Natural killer cell (primary cell): ENCODE measurements at regions not wholly inside any gene's neighbourhood (a gene's known extent, or its start where the extent isn't known, plus 50 kb on each side); places are given as distances from the start of the nearest gene placed in this dataset.

ENCODE experiments used
- ATAC-seq, 3 donors: fragments of 150-1000 bp in 2 of 3; fragments of 200-7000 bp in 1 of 3; cut with Tn5 transposase; 1 replicate in 1 of 3; 2 replicates in 2 of 3; pipeline ENCODE4 v1.10.0; 2021; ENCODE audit warnings: mild to moderate bottlenecking in 2 of 3, moderate library complexity in 2 of 3
- DNase-seq, 2 donors: peaks; one replicate each; pipeline versions ENCODE4 v3.0.0 to v3.0.0-alpha.2; 2013 to 2021; ENCODE audit warnings: mixed read lengths in 1 of 2
- H3K27ac ChIP-seq: one replicate; pipeline ENCODE4 v1.5.1; 2013; ENCODE audit warnings: mild to moderate bottlenecking, low read length
- H3K27me3 ChIP-seq: one replicate; pipeline ENCODE4 v1.6.1; 2013; ENCODE audit warnings: low read length; ENCODE audit not compliant: control insufficient read depth, insufficient read depth
- H3K36me3 ChIP-seq: one replicate; pipeline ENCODE4 v1.6.1; 2013; ENCODE audit warnings: low read length; ENCODE audit not compliant: control insufficient read depth, insufficient read depth
- H3K4me1 ChIP-seq: one replicate; pipeline ENCODE4 v1.6.1; 2013; ENCODE audit warnings: low read length; ENCODE audit not compliant: control insufficient read depth, insufficient read depth
- H3K4me3 ChIP-seq: one replicate; pipeline ENCODE4 v1.5.1; 2013; ENCODE audit warnings: low read length
- H3K9me3 ChIP-seq: one replicate; pipeline ENCODE4 v1.6.1; 2013; ENCODE audit warnings: low read length; ENCODE audit not compliant: control insufficient read depth, insufficient read depth
- H3K27ac Mint-ChIP-seq, 2 donors: one replicate each; pipeline ENCODE4 v1.8.0; 2022; ENCODE audit warnings: mild to moderate bottlenecking in 2 of 2, mixed read lengths in 2 of 2, moderate library complexity in 1 of 2
- H3K27me3 Mint-ChIP-seq, 2 donors: one replicate each; pipeline ENCODE4 v1.8.0; 2022; ENCODE audit warnings: low read depth in 2 of 2, mixed read lengths in 2 of 2
- H3K36me3 Mint-ChIP-seq: one replicate; pipeline ENCODE4 v1.8.0; 2022; ENCODE audit warnings: mixed read lengths
- H3K4me1 Mint-ChIP-seq, 2 donors: one replicate each; pipeline ENCODE4 v1.8.0; 2022; ENCODE audit warnings: mixed read lengths in 2 of 2
- H3K4me3 Mint-ChIP-seq: one replicate; pipeline ENCODE4 v1.8.0; 2022; ENCODE audit warnings: mild to moderate bottlenecking, moderate library complexity, mixed read lengths
- H3K9me3 Mint-ChIP-seq, 2 donors: one replicate each; pipeline ENCODE4 v1.8.0; 2022; ENCODE audit warnings: mixed read lengths in 2 of 2
- CTCF ChIP-seq: fragments of 200-600 bp; IDR thresholded peaks from one replicate; pipeline ENCODE4 v1.8.0; 2022; ENCODE audit warnings: antibody characterized with exemption
- WGBS: methylation state at CpG from one replicate; pipeline ENCODE4 v1.1.7; 2013; ENCODE audit warnings: missing lambda C conversion rate; ENCODE audit not compliant: insufficient coverage; 5-methylcytosine and 5-hydroxymethylcytosine counted together
- intact Hi-C: fragments of 100-400 bp; cut with micrococcal nuclease; formaldehyde crosslinking; loops from one replicate; pipeline ENCODE4 v1.14.2; 2022

- H3K4me3 Mint-ChIP-seq, result no peak overlapping the region
- H3K9me3 ChIP-seq, result no peaks in the 10 kb centered on the region
- ATAC-seq, result no peak
- H3K27me3 ChIP-seq, result no peaks in the 10 kb centered on the region
- no peaks in the 10 kb centered on the region for H3K4me1 Mint-ChIP-seq
- no peaks in the 10 kb centered on the region for H3K27me3 Mint-ChIP-seq
- H3K36me3 ChIP-seq, result no peaks in the 10 kb centered on the region
- no peak overlapping the region for H3K27ac Mint-ChIP-seq
- no peak for DNase-seq
- H3K4me1 ChIP-seq, result no peaks in the 10 kb centered on the region
- TF ChIP-seq CTCF, result no peak
- no peak overlapping the region for H3K4me3 ChIP-seq
- WGBS, result 48% methylated on average over 4 of the region's 5 CpGs
- H3K9me3 Mint-ChIP-seq, result no peaks in the 10 kb centered on the region
- intact Hi-C loops, result no loop called here
- no peak overlapping the region for H3K27ac ChIP-seq
- H3K36me3 Mint-ChIP-seq, result no peaks in the 10 kb centered on the region
Measured at GRCh38 chr6:133741375-133741861, 147.5 kb upstream of the TCF21 start.

DNA sequence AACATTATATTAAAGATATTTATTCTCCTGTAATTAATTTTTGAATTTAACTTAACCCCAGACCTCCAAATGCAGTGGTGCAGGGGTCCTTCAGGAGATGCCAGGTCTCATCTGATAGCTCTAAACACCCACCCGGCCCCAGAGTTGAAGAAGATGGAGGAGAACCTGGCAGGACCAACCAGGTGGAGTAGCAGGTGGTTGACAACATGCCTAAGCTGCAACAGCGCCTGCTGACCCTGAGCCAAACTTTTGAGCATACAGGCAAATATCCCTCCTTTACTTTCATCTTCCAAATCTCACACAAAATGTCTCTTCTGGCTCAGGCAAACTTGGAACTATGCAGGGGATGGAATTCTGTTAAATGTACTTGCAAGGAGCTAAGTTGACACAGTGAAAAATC, 145.3 kb upstream of the TCF21 start:
- intact Hi-C loops, result no loop called here
- Histone ChIP-seq H3K4me1 (no peaks in the 10 kb centered on the region), H3K27me3 (no peaks in the 10 kb centered on the region), H3K27ac (no peak overlapping the region), H3K36me3 (no peaks in the 10 kb centered on the region), H3K4me3 (no peak overlapping the region), H3K9me3 (no peaks in the 10 kb centered on the region)
- Mint-ChIP-seq H3K9me3 (no peaks in the 10 kb centered on the region), H3K4me3 (no peak overlapping the region), H3K4me1 (no peaks in the 10 kb centered on the region), H3K27me3 (no peaks in the 10 kb centered on the region), H3K36me3 (no peaks in the 10 kb centered on the region), H3K27ac (no peak overlapping the region)
- no peak for TF ChIP-seq CTCF
- no peak for DNase-seq
- WGBS, result 60% methylated on average over 2 of the region's 2 CpGs
- no peak for ATAC-seq

DNA sequence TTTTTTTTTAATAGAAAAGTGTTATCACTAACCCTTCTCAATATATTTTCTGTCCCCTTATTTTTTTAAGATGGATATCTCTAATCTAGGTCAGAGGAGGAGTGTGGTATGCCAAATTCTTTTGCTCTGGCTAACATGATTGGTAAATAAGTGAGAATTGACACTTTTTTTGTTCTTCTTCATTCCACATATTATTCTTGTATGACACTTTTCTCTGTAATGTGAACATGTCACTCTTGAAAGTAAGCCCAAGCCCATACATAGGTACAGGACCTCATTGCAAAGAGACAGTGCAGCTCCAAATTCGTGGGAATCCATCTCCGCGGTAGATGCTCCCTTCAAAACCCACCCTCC, 142.5 kb upstream of the TCF21 start:
- H3K27ac Mint-ChIP-seq, result no peak overlapping the region
- H3K27ac ChIP-seq, result no peak overlapping the region
- H3K27me3 ChIP-seq, result no peaks in the 10 kb centered on the region
- intact Hi-C loops, result no loop called here
- H3K27me3 Mint-ChIP-seq, result no peaks in the 10 kb centered on the region
- no peak for TF ChIP-seq CTCF
- H3K4me3 ChIP-seq, result no peak overlapping the region
- ATAC-seq, result no peak
- no peak overlapping the region for H3K4me3 Mint-ChIP-seq
- H3K4me1 Mint-ChIP-seq, result no peaks in the 10 kb centered on the region
- H3K4me1 ChIP-seq, result no peaks in the 10 kb centered on the region
- no peaks in the 10 kb centered on the region for H3K9me3 Mint-ChIP-seq
- DNase-seq, result no peak
- H3K36me3 Mint-ChIP-seq, result no peaks in the 10 kb centered on the region
- H3K36me3 ChIP-seq, result no peaks in the 10 kb centered on the region
- WGBS, result 82% methylated on average over 3 of the region's 3 CpGs
- H3K9me3 ChIP-seq, result no peaks in the 10 kb centered on the region

DNA sequence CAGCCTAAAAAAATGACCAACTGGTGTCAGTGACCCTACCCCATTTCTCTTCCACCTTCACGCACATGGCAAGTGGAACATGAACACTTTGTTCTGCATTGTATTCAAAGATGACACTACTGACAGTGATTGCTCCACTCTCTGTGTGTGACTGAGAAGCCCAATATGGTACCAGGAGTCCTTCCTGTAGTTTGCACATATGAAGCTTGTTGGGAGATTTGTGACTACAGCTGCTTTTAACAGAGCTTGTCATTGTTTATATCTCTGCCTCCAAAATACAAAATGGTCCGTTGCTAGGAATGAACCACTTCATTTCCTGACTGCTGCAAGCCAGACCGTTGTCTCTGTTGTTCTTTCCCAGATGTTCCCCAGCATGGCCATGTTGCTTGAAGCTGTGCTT, 140.3 kb upstream of the TCF21 start:
- ATAC-seq (no peak), DNase-seq (no peak)
- Histone ChIP-seq H3K36me3 (no peaks in the 10 kb centered on the region), H3K9me3 (no peaks in the 10 kb centered on the region), H3K27me3 (no peaks in the 10 kb centered on the region), H3K4me3 (no peak overlapping the region), H3K27ac (no peak overlapping the region), H3K4me1 (no peaks in the 10 kb centered on the region)
- Mint-ChIP-seq H3K27me3 (no peaks in the 10 kb centered on the region), H3K9me3 (no peaks in the 10 kb centered on the region), H3K36me3 (no peaks in the 10 kb centered on the region), H3K4me3 (no peak overlapping the region), H3K4me1 (no peaks in the 10 kb centered on the region), H3K27ac (no peak overlapping the region)
- intact Hi-C loops, result no loop called here
- WGBS, result 76% methylated on average over 3 of the region's 3 CpGs
- TF ChIP-seq CTCF, result no peak
